ENCODE measurements at regions not wholly inside any gene's neighbourhood (a gene's known extent, or its start where the extent isn't known, plus 50 kb on each side); places are given as distances from the start of the nearest gene placed in this dataset.

GRCh38 chr6:77403424-77403823 is 59.9 kb downstream of the HTR1B start:
- DNase-seq = peak; percentile 72

- DNase-seq = no peak
Measured at GRCh38 chr6:77401231-77401630, 62.1 kb downstream of the HTR1B start.

GRCh38 chr6:77397561-77397960 is 65.7 kb downstream of the HTR1B start:
- DNase-seq = no peak

GRCh38 chr6:77389402-77389801 is 73.9 kb downstream of the HTR1B start:
- DNase-seq = no peak

- DNase-seq = peak; percentile 85
Measured at GRCh38 chr6:77383026-77383425, 80.3 kb downstream of the HTR1B start.

- DNase-seq = no peak
Measured at GRCh38 chr6:77373955-77374354, 89.3 kb downstream of the HTR1B start.

- no peak for DNase-seq
Measured at GRCh38 chr6:77371748-77372147, 91.5 kb downstream of the HTR1B start.

- peak; percentile 85 for DNase-seq
Measured at GRCh38 chr6:77368660-77369313, 94.5 kb downstream of the HTR1B start.

- DNase-seq = no peak
Measured at GRCh38 chr6:77366798-77367197, 96.5 kb downstream of the HTR1B start.

GRCh38 chr6:77363702-77364101 is 99.6 kb downstream of the HTR1B start:
- DNase-seq = no peak

GRCh38 chr6:77362055-77362454 is 101.2 kb downstream of the HTR1B start:
- no peak for DNase-seq

- DNase-seq = no peak
Measured at GRCh38 chr6:77361018-77361417, 102.3 kb downstream of the HTR1B start.

- DNase-seq = no peak
Measured at GRCh38 chr6:77356821-77357220, 106.5 kb downstream of the HTR1B start.

GRCh38 chr6:77354581-77354980 is 108.7 kb downstream of the HTR1B start:
- no peak for DNase-seq

- DNase-seq = peak; percentile 58
Measured at GRCh38 chr6:77353129-77353528, 110.2 kb downstream of the HTR1B start.

GRCh38 chr6:77341058-77341986 is 122.0 kb downstream of the HTR1B start:
- no peak for DNase-seq

- DNase-seq = no peak
Measured at GRCh38 chr6:77340331-77340730, 123.0 kb downstream of the HTR1B start.

- no peak for DNase-seq
Measured at GRCh38 chr6:77339926-77340325, 123.4 kb downstream of the HTR1B start.

GRCh38 chr6:77337392-77337791 is 125.9 kb downstream of the HTR1B start:
- no peak for DNase-seq

- DNase-seq = peak; percentile 30
Measured at GRCh38 chr6:77334093-77334492, 129.2 kb downstream of the HTR1B start.

- DNase-seq = peak; percentile 48
Measured at GRCh38 chr6:77332915-77333623, 130.2 kb downstream of the HTR1B start.

GRCh38 chr6:77326711-77327110 is 136.6 kb downstream of the HTR1B start:
- no peak for DNase-seq

- no peak for DNase-seq
Measured at GRCh38 chr6:77326029-77326428, 137.3 kb downstream of the HTR1B start.

- no peak for DNase-seq
Measured at GRCh38 chr6:77324866-77325265, 138.4 kb downstream of the HTR1B start.

Measured in islet precursor cell (in vitro differentiated cells).